Activated naive CD4-positive, alpha-beta T cell treated with anti-CD3 and anti-CD28 coated beads, Interleukin-2, amount 10 ng/mL, durations not matched to agents 7 days and 5 days (primary cell): ENCODE measurements at regions not wholly inside any gene's neighbourhood (a gene's known extent, or its start where the extent isn't known, plus 50 kb on each side); places are given as distances from the start of the nearest gene placed in this dataset.

Experiments used
- CTCF ChIA-PET: fragments of 350-600 bp; sonication (Branson Sonifier 250); formaldehyde crosslinking; loops from one replicate; lab custom pipeline; 2021; ENCODE audit warnings: antibody characterized with exemption; lab: Charles Lee
- DNase-seq: peaks from one replicate; pipeline ENCODE4 v3.0.0-alpha.2; 2020
- H3K27ac Mint-ChIP-seq: one replicate; pipeline ENCODE4 v1.8.0; 2021; ENCODE audit warnings: mild to moderate bottlenecking, moderate library complexity, mixed read lengths
- H3K27me3 Mint-ChIP-seq: one replicate; pipeline ENCODE4 v1.8.0; 2021; ENCODE audit warnings: mild to moderate bottlenecking, mixed read lengths
- H3K36me3 Mint-ChIP-seq: one replicate; pipeline ENCODE4 v1.8.0; 2021; ENCODE audit warnings: mixed read lengths
- H3K4me1 Mint-ChIP-seq: one replicate; pipeline ENCODE4 v1.8.0; 2021; ENCODE audit warnings: mixed read lengths
- H3K4me3 Mint-ChIP-seq: one replicate; pipeline ENCODE4 v1.8.0; 2021; ENCODE audit warnings: mild to moderate bottlenecking, moderate library complexity, mixed read lengths
- H3K9me3 Mint-ChIP-seq: one replicate; pipeline ENCODE4 v1.8.0; 2021; ENCODE audit warnings: mixed read lengths

DNA sequence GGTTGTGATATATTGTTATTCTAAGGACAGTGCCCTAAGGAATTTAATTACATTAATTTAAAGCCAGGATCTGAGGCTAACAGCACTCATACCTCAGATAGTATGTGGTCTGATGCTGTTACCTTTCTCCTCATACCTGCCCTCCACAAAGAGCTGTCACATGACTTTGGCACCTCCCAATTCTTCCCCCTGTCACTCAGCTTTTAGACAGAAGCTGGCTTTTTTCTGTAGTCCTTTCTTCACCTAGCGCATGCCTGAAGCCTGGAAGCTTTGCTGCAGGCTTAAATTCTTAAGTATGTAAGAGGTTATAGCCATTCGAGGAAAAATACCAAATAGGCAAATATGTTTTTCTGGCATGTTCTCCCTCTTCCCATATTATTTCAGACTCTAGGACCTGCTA lies 61.0 kb upstream of the ADAMTS19 start:
- H3K27me3 Mint-ChIP-seq = no peaks in the 10 kb centered on the region
- no peak overlapping the region for H3K4me3 Mint-ChIP-seq
- no peaks in the 10 kb centered on the region for H3K36me3 Mint-ChIP-seq
- CTCF ChIA-PET = no interaction called here
- H3K4me1 Mint-ChIP-seq = no peaks in the 10 kb centered on the region
- no peak for DNase-seq
- peaks cover 11% of the 10 kb centered on the region for H3K9me3 Mint-ChIP-seq
- no peak overlapping the region for H3K27ac Mint-ChIP-seq

DNA sequence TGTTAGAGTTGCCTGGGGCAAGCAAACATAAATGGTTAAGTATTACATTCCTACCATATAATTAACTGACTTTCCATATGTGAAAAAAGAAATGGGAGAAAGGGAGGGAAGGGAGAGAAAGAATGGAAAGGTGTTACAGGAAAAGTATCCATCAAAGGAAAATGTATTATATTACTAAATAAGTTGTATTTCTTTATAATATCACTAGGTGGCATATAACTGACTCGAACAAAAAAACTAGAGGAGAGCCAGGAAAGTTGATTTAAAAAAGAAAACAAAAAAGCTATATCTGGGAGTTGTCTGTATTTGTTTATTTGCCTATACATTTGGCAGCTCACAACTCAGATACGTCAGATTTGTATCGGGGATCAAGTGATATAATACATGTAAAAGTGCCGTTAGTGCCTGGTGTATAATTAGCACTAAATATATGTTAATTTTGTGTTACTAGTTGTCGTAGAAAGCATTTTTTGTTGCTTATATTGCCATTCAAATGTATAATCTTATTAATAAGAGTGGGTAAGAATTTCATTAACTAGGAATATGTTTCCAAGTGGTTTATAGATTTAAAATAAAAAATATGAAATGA lies 59.6 kb upstream of the ADAMTS19 start:
- H3K4me3 Mint-ChIP-seq = no peak overlapping the region
- H3K4me1 Mint-ChIP-seq = no peaks in the 10 kb centered on the region
- no peaks in the 10 kb centered on the region for H3K36me3 Mint-ChIP-seq
- no peak for DNase-seq
- no peak overlapping the region for H3K27ac Mint-ChIP-seq
- CTCF ChIA-PET = no interaction called here
- no peaks in the 10 kb centered on the region for H3K27me3 Mint-ChIP-seq
- H3K9me3 Mint-ChIP-seq = peaks cover 8% of the 10 kb centered on the region

DNA sequence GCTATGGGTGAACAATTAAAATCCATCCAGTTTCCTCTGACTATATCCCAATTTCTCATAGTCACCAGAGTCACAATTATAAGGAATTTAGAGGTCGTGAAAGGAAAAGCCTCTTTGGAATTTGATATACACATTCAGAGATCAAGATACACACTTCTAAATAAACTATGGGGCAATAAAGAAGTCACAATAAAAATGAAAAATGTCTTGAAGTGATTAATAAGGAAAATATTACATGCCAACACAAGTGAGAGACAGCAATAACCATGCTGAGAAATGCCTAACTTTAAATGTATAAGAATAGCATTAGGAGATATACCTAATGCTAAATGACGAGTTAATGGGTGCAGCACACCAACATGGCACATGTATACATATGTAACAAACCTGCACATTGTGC lies 54.9 kb upstream of the ADAMTS19 start:
- no peaks in the 10 kb centered on the region for H3K4me1 Mint-ChIP-seq
- no peaks in the 10 kb centered on the region for H3K9me3 Mint-ChIP-seq

DNA sequence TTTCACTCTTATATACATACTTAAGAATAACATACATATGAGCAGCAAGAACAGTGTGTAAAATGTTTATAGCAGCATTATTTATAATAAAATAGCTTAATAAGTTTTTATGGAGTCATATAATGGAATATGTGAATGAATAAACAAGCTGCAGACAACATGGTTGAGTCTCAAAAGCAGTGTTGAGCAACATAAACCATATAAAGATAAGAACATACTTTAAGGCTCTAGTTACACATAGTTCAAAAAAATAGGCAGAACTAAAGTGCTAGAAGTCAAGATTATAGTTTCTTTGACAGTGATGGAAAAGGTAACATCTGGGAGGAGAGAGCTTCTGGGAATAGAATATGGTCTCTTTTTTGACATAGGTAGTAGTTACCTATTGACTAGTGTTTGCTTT lies 53.7 kb upstream of the ADAMTS19 start:
- Mint-ChIP-seq H3K27ac (no peak overlapping the region), H3K27me3 (no peaks in the 10 kb centered on the region), H3K4me1 (no peaks in the 10 kb centered on the region), H3K9me3 (no peaks in the 10 kb centered on the region), H3K4me3 (no peak overlapping the region), H3K36me3 (no peaks in the 10 kb centered on the region)
- CTCF ChIA-PET = no interaction called here
- DNase-seq = no peak

More for the DNA sequence above, 54.9 kb upstream of the ADAMTS19 start:
- Mint-ChIP-seq H3K36me3 (no peaks in the 10 kb centered on the region), H3K4me3 (no peak overlapping the region), H3K27ac (no peak overlapping the region), H3K27me3 (no peaks in the 10 kb centered on the region)
- no peak for DNase-seq
- CTCF ChIA-PET = no interaction called here
